MM.1S (cell line): ENCODE measurements at regions not wholly inside any gene's neighbourhood (a gene's known extent, or its start where the extent isn't known, plus 50 kb on each side); places are given as distances from the start of the nearest gene placed in this dataset.

Experiments used
- DNase-seq: peaks from one replicate; pipeline ENCODE4 v3.0.0-alpha.2; 2015
- H2AFZ ChIP-seq: fragments of 300-600 bp; sonication (generic); 2 replicates; pipeline ENCODE4 v1.6.0; 2016; ENCODE audit warnings: antibody characterized with exemption, low read length
- H3F3A ChIP-seq: fragments of 300-600 bp; sonication (generic); 2 replicates; pipeline ENCODE4 v1.6.1; 2016; ENCODE audit warnings: mild to moderate bottlenecking, antibody characterized with exemption, low read length, moderate library complexity, mixed read lengths; ENCODE audit not compliant: insufficient read depth
- H3K27ac ChIP-seq: fragments of 300-600 bp; sonication (generic); 2 replicates; pipeline ENCODE4 v1.5.1; 2016; ENCODE audit warnings: mild to moderate bottlenecking, low read length
- H3K27me3 ChIP-seq: fragments of 300-600 bp; sonication (generic); replicated peaks from 2 replicates; pipeline ENCODE4 v1.6.0; 2016; ENCODE audit warnings: low read length; ENCODE audit not compliant: insufficient read depth
- H3K36me3 ChIP-seq: fragments of 300-600 bp; sonication (generic); replicated peaks from 2 replicates; pipeline ENCODE4 v1.6.1; 2016; ENCODE audit warnings: mild to moderate bottlenecking, low read length, mixed read lengths; ENCODE audit not compliant: insufficient read depth
- H3K4me1 ChIP-seq: fragments of 300-600 bp; sonication (generic); 2 replicates; pipeline ENCODE4 v1.6.1; 2016; ENCODE audit warnings: low read length, mixed read lengths
- H3K4me2 ChIP-seq: fragments of 300-600 bp; sonication (generic); 2 replicates; pipeline ENCODE4 v1.6.0; 2016; ENCODE audit warnings: low read depth, low read length
- H3K4me3 ChIP-seq: fragments of 300-600 bp; sonication (generic); 2 replicates; pipeline ENCODE4 v1.5.1; 2016; ENCODE audit warnings: low read length, mixed read lengths
- H3K79me2 ChIP-seq: fragments of 300-600 bp; sonication (generic); 2 replicates; pipeline ENCODE4 v1.6.1; 2016; ENCODE audit warnings: mixed run types, low read length, mixed read lengths
- H3K9ac ChIP-seq: fragments of 300-600 bp; sonication (generic); 2 replicates; pipeline ENCODE4 v1.6.1; 2016; ENCODE audit warnings: low read length, mixed read lengths
- H3K9me2 ChIP-seq: fragments of 300-600 bp; sonication (generic); replicated peaks from 2 replicates; pipeline ENCODE4 v1.6.1; 2016; ENCODE audit warnings: mild to moderate bottlenecking, low read length, mixed read lengths; ENCODE audit not compliant: insufficient read depth
- H3K9me3 ChIP-seq: fragments of 300-600 bp; sonication (generic); replicated peaks from 2 replicates; pipeline ENCODE4 v1.6.1; 2016; ENCODE audit warnings: mild to moderate bottlenecking, low read length, mixed read lengths; ENCODE audit not compliant: insufficient read depth
- H4K20me1 ChIP-seq: fragments of 300-600 bp; sonication (generic); 2 replicates; pipeline ENCODE4 v1.6.1; 2016; ENCODE audit warnings: mild to moderate bottlenecking, low read length, moderate library complexity, mixed read lengths; ENCODE audit not compliant: insufficient read depth
- EZH2 ChIP-seq: fragments of 300-600 bp; sonication (generic); optimal IDR thresholded peaks from 2 replicates; pipeline ENCODE3; 2017; ENCODE audit warnings: low read depth, mild to moderate bottlenecking, antibody characterized with exemption, low read length, mixed read lengths
- EZH2phosphoT487 ChIP-seq: fragments of 300-600 bp; sonication (generic); IDR thresholded peaks from 2 replicates; pipeline ENCODE4 v1.6.1; 2018; ENCODE audit warnings: antibody characterized with exemption, low read length
- TF ChIP-seq, protein P1 (sequence below): fragments of 300-600 bp; sonication (generic); IDR thresholded peaks from 2 replicates; pipeline ENCODE4 v1.5.1; 2016; ENCODE audit warnings: antibody characterized with exemption, low read length, mixed read lengths

DNA sequence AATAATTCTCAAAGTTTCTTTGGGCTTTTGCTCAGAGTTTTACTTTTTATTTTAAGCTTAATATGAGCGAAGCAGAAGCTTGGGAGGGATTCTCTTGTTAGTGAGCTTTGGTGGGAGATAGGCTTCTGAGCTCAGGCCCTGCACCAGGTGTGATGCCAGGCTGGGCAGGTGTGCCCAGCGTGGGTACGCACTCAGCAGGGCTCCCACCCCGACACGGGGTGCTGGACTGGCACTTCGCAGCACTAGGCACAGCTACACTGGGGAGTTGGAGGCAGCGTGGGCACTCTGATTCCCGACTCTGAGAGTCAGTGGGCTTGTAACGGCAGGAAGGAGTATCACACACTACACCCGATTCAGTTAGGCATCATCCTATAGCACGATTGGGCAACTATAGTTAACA is 244.0 kb downstream of the KLF13 start:
- Histone ChIP-seq H3K9me2 (no peaks in the 10 kb centered on the region), H3K9ac (no peak overlapping the region), H3K4me3 (no peak overlapping the region), H3K36me3 (no peaks in the 10 kb centered on the region), H3K4me2 (no peak overlapping the region), H4K20me1 (no peaks in the 10 kb centered on the region), H3F3A (no peaks in the 10 kb centered on the region), H3K79me2 (no peaks in the 10 kb centered on the region), H3K27me3 (no peaks in the 10 kb centered on the region), H2AFZ (no peak overlapping the region), H3K4me1 (no peaks in the 10 kb centered on the region), H3K27ac (no peak overlapping the region), H3K9me3 (no peaks in the 10 kb centered on the region)
- no peak for DNase-seq
- no peak for TF ChIP-seq EZH2phosphoT487
- no peak for TF ChIP-seq EZH2
- TF ChIP-seq, protein P1, sequence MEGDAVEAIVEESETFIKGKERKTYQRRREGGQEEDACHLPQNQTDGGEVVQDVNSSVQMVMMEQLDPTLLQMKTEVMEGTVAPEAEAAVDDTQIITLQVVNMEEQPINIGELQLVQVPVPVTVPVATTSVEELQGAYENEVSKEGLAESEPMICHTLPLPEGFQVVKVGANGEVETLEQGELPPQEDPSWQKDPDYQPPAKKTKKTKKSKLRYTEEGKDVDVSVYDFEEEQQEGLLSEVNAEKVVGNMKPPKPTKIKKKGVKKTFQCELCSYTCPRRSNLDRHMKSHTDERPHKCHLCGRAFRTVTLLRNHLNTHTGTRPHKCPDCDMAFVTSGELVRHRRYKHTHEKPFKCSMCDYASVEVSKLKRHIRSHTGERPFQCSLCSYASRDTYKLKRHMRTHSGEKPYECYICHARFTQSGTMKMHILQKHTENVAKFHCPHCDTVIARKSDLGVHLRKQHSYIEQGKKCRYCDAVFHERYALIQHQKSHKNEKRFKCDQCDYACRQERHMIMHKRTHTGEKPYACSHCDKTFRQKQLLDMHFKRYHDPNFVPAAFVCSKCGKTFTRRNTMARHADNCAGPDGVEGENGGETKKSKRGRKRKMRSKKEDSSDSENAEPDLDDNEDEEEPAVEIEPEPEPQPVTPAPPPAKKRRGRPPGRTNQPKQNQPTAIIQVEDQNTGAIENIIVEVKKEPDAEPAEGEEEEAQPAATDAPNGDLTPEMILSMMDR, result no peak

DNA sequence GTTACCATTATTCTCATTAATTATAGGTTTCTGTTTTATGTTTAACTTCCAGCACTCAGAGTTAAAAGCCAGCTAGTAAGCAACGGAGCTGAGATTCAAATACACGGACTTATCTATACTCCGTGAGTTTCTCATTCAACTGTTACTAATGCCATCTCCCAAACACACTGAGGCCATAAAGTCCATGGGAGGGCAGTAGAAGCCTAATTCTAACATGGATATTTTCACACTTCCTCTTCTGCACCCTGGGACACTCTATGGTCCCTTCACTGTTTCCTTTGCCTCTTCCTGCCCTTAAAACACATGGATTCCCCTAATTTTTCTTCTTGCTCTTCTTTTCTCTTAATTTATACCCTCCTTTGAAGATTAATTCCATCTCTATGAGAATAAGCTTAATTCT is 245.0 kb downstream of the KLF13 start:
- H2AFZ ChIP-seq, result no peak overlapping the region
- H3K4me3 ChIP-seq, result no peak overlapping the region
- H3K79me2 ChIP-seq, result no peaks in the 10 kb centered on the region
- H3K9me2 ChIP-seq, result no peaks in the 10 kb centered on the region
- H3K4me2 ChIP-seq, result no peak overlapping the region
- no peaks in the 10 kb centered on the region for H3K9me3 ChIP-seq
- DNase-seq, result no peak
- no peak overlapping the region for H3K27ac ChIP-seq
- TF ChIP-seq EZH2, result no peak
- TF ChIP-seq, protein P1, result no peak
- TF ChIP-seq EZH2phosphoT487, result no peak
- no peak overlapping the region for H3K9ac ChIP-seq
- no peaks in the 10 kb centered on the region for H3K27me3 ChIP-seq
- H3K4me1 ChIP-seq, result no peaks in the 10 kb centered on the region
- no peaks in the 10 kb centered on the region for H4K20me1 ChIP-seq
- H3F3A ChIP-seq, result no peaks in the 10 kb centered on the region
- no peaks in the 10 kb centered on the region for H3K36me3 ChIP-seq

DNA sequence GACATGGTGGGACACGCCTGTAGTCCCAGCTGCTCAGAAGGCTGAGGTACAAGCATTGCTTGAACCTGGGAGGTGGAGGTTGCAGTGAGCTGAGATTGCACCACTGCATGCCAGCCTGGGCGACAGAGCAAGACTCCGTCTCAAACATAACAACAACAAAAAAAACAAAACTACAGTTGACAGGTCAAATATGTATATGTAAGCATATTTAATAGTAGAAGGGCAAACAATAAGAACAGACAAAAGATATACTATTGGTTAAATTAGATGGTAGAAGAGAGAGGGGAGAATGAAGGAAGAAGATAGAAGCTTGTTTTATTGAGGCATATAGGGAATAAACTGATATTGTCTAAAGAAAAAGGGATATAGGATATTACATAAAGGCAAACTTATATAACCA is 247.1 kb downstream of the KLF13 start:
- Histone ChIP-seq H3K4me3 (no peak overlapping the region), H4K20me1 (no peaks in the 10 kb centered on the region), H3K4me1 (no peaks in the 10 kb centered on the region), H3K79me2 (no peaks in the 10 kb centered on the region), H3K9me3 (no peaks in the 10 kb centered on the region), H3K9me2 (no peaks in the 10 kb centered on the region), H2AFZ (no peak overlapping the region), H3K4me2 (no peak overlapping the region), H3K27me3 (no peaks in the 10 kb centered on the region), H3K9ac (no peak overlapping the region), H3F3A (no peaks in the 10 kb centered on the region), H3K27ac (no peak overlapping the region), H3K36me3 (no peaks in the 10 kb centered on the region)
- no peak for DNase-seq
- TF ChIP-seq EZH2 (no peak), EZH2phosphoT487 (no peak)
- TF ChIP-seq, protein P1, result no peak
